ENCODE measurements at regions not wholly inside any gene's neighbourhood (a gene's known extent, or its start where the extent isn't known, plus 50 kb on each side); places are given as distances from the start of the nearest gene placed in this dataset.

GRCh38 chr16:59295993-59296736, 562.0 kb upstream of the GOT2 start:
- TF ChIP-seq CTCF (IDR thresholded peaks at IDR 0.05 in 2 of 3, conservative IDR thresholded peaks at IDR 0.05 in 1 of 3; ENCODE audit: control insufficient read depth in 2 of 3, extremely low read depth in 1 of 3, insufficient read depth in 1 of 3, low read depth in 3 of 3, low read length in 3 of 3) (no peak), FOS (IDR thresholded peaks at IDR 0.05; ENCODE audit: borderline replicate concordance, extremely low read depth, insufficient read length) (no peak), CBFB (IDR thresholded peaks at IDR 0.05; ENCODE audit: low read depth) (no peak), RBBP5 (conservative IDR thresholded peaks at IDR 0.05) (no peak), BACH1 (IDR thresholded peaks at IDR 0.05; ENCODE audit: borderline replicate concordance) (no peak), BRCA1 (IDR thresholded peaks at IDR 0.05; ENCODE audit: low read depth, low read length) (no peak), GABPA (IDR thresholded peaks at IDR 0.05; ENCODE audit: low read depth) (no peak), PBX3 (IDR thresholded peaks at IDR 0.05; ENCODE audit: insufficient replicate concordance, low read depth, low read length) (no peak)
